ENCODE measurements at regions not wholly inside any gene's neighbourhood (a gene's known extent, or its start where the extent isn't known, plus 50 kb on each side); places are given as distances from the start of the nearest gene placed in this dataset.

DNA sequence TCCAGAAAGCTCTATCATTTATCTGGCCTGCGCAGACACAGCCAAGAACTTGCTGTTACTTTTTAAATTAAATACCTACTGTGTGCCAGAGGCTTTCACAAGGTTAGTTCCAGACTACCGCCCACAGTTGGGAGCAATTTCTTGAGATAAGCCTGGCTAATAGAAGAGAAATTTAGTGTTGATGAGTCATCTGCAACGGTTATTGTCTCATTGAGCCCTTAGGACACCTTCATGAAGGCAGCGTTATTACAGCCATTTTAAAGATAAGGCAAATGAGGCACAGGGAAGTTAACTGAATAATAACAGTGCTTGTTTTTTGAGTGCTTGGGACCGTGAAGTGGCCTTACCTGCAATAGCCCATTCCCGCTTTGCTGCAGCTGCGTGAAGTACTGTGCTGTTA lies 292.9 kb upstream of the MSX2 start:
- no peak for DNase-seq (ENCODE audit: low read depth)
- TF ChIP-seq, protein P1, sequence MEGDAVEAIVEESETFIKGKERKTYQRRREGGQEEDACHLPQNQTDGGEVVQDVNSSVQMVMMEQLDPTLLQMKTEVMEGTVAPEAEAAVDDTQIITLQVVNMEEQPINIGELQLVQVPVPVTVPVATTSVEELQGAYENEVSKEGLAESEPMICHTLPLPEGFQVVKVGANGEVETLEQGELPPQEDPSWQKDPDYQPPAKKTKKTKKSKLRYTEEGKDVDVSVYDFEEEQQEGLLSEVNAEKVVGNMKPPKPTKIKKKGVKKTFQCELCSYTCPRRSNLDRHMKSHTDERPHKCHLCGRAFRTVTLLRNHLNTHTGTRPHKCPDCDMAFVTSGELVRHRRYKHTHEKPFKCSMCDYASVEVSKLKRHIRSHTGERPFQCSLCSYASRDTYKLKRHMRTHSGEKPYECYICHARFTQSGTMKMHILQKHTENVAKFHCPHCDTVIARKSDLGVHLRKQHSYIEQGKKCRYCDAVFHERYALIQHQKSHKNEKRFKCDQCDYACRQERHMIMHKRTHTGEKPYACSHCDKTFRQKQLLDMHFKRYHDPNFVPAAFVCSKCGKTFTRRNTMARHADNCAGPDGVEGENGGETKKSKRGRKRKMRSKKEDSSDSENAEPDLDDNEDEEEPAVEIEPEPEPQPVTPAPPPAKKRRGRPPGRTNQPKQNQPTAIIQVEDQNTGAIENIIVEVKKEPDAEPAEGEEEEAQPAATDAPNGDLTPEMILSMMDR (IDR thresholded peaks at IDR 0.05; ENCODE audit: low read depth, low read length, missing control alignments), result no peak
- H3K4me3 ChIP-seq (ENCODE audit: low read depth, low read length), result no peak overlapping the region

- H3K4me3 ChIP-seq (ENCODE audit: low read depth, low read length), result no peak overlapping the region
- TF ChIP-seq, protein P1 (IDR thresholded peaks at IDR 0.05; ENCODE audit: low read depth, low read length, missing control alignments), result no peak
- no peak for DNase-seq (ENCODE audit: low read depth)
These were observed 291.3 kb upstream of the MSX2 start for GRCh38 chr5:174433098-174433497.

DNA sequence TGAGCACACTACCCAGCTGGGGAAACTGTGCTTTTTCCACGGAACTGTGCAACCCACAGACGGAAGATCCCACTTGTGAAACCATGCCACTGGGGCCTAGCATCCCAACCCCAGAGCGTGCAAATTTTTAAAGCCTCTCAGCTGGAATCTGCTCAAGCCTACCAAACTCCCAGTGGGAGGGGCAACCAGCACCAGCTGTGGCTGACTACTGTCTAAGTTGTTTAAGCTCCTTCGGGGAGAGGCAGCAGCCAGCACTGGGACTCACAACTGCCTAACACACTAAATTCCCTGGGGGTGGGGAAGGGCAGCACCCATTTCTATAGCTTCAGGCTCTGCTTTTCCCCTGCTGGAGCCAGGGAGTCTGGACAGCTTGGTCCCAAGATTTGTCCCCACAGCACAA lies 287.6 kb upstream of the MSX2 start:
- TF ChIP-seq, protein P1 (IDR thresholded peaks at IDR 0.05; ENCODE audit: low read depth, low read length, missing control alignments), result no peak
- DNase-seq (ENCODE audit: low read depth), result no peak
- H3K4me3 ChIP-seq (ENCODE audit: low read depth, low read length), result no peak overlapping the region

GRCh38 chr5:174444479-174445188 lies 279.7 kb upstream of the MSX2 start:
- TF ChIP-seq, protein P1 (IDR thresholded peaks at IDR 0.05; ENCODE audit: low read depth, low read length, missing control alignments), result no peak
- no peak overlapping the region for H3K4me3 ChIP-seq (ENCODE audit: low read depth, low read length)
- DNase-seq (ENCODE audit: low read depth), result no peak

- no peak for DNase-seq (ENCODE audit: low read depth)
- H3K4me3 ChIP-seq (ENCODE audit: low read depth, low read length), result no peak overlapping the region
- TF ChIP-seq, protein P1 (IDR thresholded peaks at IDR 0.05; ENCODE audit: low read depth, low read length, missing control alignments), result no peak
These were observed 277.9 kb upstream of the MSX2 start for GRCh38 chr5:174446446-174446845.

GRCh38 chr5:174446988-174447387 lies 277.4 kb upstream of the MSX2 start:
- no peak for DNase-seq (ENCODE audit: low read depth)
- TF ChIP-seq, protein P1 (IDR thresholded peaks at IDR 0.05; ENCODE audit: low read depth, low read length, missing control alignments), result no peak
- H3K4me3 ChIP-seq (ENCODE audit: low read depth, low read length), result no peak overlapping the region

- TF ChIP-seq, protein P1 (IDR thresholded peaks at IDR 0.05; ENCODE audit: low read depth, low read length, missing control alignments), result no peak
- DNase-seq (ENCODE audit: low read depth), result no peak
- no peak overlapping the region for H3K4me3 ChIP-seq (ENCODE audit: low read depth, low read length)
These were observed 276.3 kb upstream of the MSX2 start for GRCh38 chr5:174448041-174448440.

Data from GM12864 (cell line).